ENCODE measurements at regions not wholly inside any gene's neighbourhood (a gene's known extent, or its start where the extent isn't known, plus 50 kb on each side); places are given as distances from the start of the nearest gene placed in this dataset.

DNA sequence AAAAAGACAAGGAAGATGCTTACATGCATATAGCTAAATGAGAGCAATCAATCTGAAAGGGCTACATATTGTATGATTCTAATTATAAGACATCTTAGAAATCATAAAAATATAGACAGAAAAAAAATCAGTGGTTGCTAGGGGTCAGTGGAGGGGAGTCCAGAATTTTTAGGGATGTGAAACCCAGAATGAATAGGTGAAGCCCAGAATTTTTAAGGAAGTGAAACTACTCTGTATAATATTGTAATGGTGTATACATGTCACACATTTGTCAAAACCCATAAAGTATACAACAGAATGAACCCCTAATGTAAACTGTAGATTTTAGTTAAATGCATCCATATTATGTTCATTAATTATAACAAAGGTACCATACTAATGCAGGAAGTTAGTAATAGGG lies 713.2 kb downstream of the FLRT2 start:
- TF ChIP-seq, protein P1, sequence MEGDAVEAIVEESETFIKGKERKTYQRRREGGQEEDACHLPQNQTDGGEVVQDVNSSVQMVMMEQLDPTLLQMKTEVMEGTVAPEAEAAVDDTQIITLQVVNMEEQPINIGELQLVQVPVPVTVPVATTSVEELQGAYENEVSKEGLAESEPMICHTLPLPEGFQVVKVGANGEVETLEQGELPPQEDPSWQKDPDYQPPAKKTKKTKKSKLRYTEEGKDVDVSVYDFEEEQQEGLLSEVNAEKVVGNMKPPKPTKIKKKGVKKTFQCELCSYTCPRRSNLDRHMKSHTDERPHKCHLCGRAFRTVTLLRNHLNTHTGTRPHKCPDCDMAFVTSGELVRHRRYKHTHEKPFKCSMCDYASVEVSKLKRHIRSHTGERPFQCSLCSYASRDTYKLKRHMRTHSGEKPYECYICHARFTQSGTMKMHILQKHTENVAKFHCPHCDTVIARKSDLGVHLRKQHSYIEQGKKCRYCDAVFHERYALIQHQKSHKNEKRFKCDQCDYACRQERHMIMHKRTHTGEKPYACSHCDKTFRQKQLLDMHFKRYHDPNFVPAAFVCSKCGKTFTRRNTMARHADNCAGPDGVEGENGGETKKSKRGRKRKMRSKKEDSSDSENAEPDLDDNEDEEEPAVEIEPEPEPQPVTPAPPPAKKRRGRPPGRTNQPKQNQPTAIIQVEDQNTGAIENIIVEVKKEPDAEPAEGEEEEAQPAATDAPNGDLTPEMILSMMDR (IDR thresholded peaks at IDR 0.05; ENCODE audit: low read depth, low read length, poor library complexity, severe bottlenecking): no peak
- TF ChIP-seq EZH2phosphoT487 (IDR thresholded peaks at IDR 0.05; ENCODE audit: borderline replicate concordance, low read length): no peak
